Activated CD4-positive, alpha-beta T cell treated with anti-CD3 and anti-CD28 coated beads, Interleukin-2, Interleukin-6, amounts not matched to agents 100 ng/mL and 50 ng/mL, durations not matched to agents 16 hours and 8 hours (primary cell): ENCODE measurements at regions not wholly inside any gene's neighbourhood (a gene's known extent, or its start where the extent isn't known, plus 50 kb on each side); places are given as distances from the start of the nearest gene placed in this dataset.
"Not testable (repeated sequence)": the region's sequence is repeated elsewhere in the genome, so short reads cannot be mapped to it uniquely, and the experiment has no call there.

Experiments used
- DNase-seq: peaks from one replicate; pipeline ENCODE4 v3.0.0-alpha.2; 2020

DNA sequence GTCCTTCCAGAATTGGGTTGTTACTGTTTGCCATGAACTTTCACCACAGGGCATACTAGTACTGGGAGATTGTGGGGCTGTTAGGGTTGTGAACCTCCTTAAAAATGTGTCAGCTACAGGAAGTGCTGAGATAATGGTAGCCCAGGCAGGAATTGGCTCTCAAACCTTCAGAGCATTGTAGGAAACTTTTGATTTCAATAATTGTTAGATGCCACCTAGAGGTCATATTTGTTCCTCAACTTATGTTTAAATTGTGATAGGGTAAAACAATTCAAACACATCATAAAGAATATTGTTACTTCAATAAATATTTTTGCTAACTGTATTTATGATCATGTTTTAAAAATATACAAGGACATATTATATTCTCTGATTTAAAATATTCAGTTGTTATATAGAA lies 594.6 kb downstream of the ADCYAP1 start:
- no peak for DNase-seq

DNA sequence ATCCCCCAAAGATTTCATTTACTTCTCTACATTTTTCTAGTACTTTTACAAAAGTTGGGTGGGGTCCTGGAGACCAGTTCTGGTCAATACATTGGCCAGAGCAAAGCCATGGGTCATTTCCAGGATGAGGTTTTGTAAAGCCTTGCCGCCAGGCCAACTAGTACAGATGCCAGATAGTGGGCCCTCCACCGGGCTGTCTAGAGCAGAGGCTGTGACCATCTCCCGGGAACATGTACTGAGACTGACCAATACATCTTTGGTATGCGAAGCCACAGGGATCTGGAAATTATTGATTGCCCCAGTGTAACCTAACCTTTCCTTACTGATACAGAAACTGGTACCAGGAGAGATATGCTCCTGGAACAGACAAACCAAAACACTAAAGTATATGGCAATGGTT lies 599.2 kb downstream of the ADCYAP1 start:
- no peak for DNase-seq

DNA sequence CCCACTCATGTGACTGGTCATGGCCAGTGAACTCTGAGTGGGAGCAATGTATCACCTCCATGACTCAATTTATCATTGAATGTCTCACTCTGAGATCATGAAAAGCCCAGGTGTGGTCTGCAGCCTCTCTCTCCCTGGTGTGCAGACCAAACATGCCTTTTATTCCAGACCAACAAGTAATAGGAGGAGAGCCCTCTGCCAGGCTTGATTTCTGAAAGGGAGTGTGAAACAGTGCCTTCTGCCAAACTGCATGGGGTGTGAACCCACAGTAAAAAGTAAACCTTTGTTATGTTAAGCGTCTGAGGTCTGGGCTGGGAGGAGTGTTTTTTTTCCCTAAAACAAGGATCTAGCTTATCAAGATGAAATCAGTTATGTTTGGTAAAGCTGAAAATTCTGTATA lies 601.2 kb downstream of the ADCYAP1 start:
- no peak for DNase-seq

DNA sequence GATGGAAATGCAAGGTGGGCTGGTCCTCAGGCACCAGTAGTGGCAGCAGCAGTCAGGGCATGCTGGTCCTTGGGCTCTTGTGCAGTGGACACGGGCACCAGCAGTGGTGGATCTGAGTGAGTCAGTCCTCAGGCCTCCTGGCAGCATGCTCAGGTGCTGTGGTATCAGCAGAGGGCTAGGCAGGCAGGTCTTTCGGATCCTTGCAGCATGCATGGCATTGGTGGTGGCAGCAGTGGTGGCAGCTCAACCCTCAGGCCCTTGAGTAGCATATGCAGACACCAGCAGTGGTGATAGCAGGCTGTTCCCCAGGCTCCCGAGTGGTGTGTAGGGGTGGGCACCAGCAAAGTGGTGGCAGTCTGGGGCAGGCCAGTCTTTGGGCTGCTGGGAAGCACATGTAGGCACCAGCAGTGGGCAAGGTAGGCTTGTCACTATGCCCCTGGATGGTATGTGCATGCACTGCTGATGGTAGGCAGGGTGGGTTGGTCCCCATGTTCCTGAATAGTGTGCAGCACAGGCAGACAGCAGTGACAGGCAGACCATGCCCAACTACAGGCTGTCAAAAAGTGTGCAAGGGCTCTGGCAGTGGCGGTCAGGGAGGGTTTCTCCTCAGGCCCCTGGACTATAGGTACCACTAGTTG lies 606.0 kb downstream of the ADCYAP1 start:
- no peak for DNase-seq

DNA sequence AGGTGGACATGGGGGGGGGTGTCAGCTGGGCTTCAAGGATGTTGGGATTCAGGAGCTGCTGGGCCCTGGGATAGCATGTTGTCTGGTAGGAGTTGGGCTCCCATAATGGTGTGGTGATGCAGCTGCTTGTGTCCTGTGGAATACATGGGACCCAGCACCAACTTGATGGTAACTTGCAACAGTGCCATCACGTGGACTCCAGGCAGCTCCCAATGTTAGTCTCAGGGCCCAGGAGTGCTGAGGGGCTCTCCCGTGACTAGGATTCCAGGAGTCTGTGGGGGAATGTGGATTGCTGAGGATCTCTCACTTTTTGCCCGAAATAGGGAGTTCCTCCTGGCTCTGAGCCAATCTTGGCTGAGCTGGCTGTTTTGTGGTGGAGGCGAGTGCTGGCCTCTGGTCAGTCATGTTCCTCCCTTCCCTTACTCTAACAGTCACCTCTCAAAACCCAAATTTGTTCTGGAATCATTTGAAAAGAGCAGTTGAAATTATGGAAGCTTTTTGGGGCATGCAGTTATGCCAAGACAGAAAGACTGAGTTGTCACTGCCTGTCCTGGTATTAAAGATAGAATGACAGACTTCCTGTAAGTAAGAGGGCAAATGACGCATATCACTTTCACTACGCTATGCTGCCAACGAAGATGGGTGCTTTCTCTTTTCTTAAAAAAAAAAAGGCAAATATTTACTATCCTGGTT lies 607.1 kb downstream of the ADCYAP1 start:
- no peak for DNase-seq

DNA sequence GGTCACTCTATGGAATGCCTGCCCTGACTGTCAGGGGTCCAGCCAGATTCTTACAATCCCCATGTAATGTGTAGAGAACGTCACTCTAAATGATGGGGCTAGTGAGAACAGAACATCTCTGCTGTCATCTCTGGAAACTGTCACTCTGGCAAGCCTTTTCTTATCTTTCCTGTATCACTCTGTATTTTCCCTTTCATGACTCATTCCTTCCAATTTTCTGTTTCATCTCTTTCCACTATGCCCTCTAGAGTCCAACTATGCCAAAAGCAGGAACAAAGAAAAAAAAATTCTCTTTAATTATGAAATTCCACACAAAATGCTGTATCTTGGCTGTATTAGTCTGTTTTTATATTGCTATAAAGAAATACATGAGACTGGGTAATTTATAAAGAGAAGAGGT lies 608.8 kb downstream of the ADCYAP1 start:
- no peak for DNase-seq

DNA sequence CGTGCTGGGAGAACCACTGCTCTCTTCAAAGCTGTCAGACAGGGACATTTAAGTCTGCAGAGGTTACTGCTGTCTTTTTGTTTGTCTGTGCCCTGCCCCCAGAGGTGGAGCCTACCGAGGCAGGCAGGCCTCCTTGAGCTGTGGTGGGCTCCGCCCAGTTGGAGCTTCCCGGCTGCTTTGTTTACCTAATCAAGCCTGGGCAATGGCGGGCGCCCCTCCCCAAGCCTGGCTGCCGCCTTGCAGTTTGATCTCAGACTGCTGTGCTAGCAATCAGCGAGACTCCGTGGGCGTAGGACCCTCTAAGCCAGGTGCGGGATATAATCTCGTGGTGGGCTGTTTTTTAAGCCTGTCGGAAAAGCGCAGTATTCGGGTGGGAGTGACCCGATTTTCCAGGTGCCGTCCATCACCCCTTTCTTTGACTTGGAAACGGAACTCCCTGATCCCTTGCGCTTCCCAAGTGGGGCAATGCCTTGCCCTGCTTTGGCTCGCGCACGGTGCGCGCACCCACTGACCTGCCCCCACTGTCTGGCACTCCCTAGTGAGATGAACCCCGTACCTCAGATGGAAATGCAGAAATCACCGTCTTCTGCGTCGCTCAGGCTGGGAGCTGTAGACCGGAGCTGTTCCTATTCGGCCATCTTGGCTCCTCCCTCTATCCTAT lies 617.0 kb downstream of the ADCYAP1 start:
- DNase-seq = not testable (repeated sequence)

DNA sequence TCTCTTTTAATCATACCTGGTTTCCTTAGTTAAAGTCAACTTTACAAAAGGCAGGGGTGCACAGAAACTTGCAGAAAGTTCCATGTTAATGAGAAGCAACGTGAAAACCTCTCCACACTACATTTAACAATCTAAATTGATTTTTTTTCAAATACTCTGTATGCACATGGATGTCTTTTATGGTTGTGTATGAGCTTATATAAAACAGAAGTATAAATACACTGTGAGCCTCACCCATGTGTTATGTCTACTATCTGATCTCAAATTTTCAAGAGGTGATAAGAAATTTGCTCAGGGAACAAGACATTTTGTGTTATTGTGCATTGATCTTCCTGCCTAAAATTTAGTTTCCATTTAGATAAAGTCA lies 617.6 kb downstream of the ADCYAP1 start:
- DNase-seq = no peak

DNA sequence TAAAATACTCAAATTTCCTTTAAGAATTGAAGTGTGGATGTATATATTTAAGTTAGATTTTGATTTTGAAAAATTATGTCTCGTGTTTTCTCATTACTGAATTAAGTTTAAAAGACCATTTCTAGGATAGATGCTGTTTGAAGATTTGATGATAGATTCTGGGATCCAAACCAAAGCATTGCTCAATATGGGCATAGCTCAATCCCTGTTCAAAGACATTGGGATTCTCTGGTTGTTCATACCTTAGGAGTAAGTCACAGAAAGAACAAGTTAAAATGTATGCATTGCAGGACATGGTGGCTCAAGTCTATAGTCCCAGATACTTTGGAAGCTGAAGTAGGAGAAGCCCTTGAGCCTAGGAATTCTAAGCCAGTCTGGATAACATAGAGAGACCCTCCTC lies 622.3 kb downstream of the ADCYAP1 start:
- no peak for DNase-seq

DNA sequence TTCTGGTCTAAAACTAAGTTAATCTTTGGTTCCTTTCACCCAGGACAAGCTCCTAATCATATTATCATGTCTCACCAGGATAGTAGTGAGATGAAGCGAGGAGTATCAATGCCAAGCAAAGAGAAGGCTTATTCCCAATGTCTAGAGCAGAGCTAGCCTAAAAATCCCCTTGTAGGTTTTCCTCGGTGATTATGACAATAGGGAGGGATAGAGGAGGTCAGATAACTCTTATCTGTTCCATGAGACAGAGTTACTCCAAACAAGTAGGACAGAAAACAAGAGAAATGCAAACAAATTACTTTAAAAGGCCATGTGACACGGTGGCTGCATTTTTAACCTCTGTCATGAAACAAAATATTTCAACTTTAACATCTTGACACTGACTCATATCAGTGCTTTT lies 623.1 kb downstream of the ADCYAP1 start:
- DNase-seq = no peak

DNA sequence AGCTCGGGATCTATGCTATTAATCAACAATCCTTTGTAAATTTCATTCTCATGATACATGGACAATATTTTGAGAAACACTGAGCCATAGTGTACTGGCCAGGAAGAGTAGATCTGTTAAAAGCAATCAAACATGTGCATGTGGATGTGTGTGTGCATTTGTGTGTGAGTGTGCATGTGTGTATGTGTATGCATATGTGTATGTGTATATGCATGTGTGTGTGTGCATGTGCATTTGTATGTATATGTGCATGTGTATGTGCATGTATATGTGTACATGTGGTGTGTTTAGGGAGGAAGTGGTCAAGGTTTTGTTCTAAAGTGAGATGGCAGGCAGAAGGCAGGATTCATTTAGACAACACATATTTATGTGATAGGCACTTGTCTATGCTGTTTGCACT lies 623.8 kb downstream of the ADCYAP1 start:
- DNase-seq = no peak

DNA sequence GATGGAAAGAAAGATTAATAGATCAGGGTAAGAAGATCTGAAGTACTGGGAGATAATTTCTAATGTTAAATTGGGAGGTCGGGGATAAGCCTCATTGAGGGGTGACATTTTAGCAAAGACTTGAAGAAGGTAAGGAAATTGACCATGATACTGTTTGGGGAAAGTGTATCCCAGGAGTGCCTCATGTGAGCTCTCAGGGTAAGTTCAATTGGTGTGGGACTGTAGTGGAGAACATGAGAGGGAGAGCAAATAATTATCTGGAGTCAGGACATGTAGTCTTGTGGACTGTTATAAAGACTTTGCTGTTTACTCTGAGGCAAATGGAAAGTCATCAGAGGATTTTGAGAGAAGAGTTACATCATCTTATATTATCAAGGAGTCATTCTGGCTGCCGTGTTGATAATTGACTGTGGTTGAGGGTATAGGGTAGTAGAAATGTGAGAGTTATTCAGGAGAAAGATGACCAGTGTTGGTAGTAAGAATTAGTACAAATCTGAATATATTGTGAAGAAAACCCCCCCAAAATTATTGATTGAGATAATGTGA lies 624.4 kb downstream of the ADCYAP1 start:
- no peak for DNase-seq

DNA sequence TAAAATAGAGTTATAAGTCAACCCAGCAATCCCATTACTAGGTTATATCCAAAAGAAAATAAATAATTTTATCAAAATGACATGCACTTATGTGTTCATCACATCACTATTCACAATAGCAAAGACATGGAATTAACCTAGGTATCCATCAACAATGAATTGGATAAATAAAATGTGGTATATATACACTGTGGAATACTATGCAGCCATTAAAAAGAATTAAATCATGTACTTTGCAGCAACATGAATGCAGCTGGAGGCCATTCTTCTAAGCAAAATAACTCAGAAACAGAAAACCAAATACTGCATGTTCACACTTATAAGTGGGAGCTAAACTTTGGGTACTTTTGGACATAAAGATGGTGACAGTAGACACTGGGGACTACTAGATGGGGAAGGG lies 626.0 kb downstream of the ADCYAP1 start:
- DNase-seq = no peak

DNA sequence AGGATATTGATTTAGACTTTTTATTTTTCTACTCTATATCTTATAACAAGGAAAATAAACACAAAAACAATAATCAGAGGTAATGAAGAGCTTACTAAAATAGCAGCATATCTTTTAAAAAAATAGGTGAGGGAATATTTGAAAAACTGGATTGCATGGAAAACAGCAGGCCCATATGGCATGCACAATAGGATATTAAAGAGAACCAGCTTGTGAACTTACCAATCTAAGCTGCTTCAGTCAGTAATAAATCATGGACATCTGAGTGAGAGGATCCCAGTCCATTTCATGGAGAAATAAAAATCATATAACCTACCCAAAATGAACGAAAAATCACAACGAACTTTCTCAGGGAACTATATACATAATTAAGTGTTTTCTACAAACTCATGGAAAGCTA lies 634.6 kb downstream of the ADCYAP1 start:
- no peak for DNase-seq

DNA sequence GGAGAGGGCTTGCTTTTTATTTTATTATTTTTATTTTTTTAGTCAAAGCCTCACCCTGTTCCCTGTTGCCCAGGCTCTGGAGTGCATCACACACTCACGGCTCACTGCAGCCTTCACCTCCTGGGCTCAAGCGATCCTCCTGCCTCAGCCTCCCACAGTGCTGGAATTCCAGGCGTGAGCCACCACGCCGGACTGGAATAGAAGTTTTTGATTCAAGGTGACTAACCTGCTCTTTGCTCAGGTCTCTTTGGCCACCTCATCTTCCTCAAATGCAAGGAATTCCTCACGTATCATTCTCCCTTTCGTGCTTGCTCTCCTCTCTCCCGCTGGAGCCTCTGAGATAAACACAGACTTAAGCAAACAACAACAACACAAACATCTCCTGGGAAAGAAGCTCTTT lies 636.8 kb downstream of the ADCYAP1 start:
- DNase-seq = no peak

DNA sequence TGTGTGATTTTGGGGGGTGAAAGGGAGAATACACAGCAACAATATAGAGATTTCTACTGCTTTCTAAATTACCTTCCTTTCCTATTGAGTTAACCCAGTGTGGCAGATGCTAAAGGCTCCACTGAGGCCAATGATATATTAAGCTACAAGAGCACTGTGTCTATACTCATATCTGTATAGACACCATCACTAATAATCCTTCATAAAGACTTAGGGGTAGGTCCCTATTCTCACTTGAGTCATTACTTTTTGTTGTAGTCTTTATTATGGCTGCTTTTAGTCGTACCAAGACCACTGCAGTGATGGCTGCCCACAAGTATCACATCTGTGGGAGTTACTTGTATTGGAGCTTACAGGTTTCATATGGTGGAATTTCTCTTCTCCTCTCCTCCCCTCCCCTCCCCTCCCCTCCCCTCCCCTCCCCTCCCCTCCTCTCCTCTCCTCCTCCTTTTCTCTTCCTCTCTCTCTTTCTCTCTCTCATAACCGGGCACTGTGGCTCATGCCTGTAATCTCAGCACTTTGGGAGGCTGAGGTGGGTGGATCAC lies 637.6 kb downstream of the ADCYAP1 start:
- no peak for DNase-seq

DNA sequence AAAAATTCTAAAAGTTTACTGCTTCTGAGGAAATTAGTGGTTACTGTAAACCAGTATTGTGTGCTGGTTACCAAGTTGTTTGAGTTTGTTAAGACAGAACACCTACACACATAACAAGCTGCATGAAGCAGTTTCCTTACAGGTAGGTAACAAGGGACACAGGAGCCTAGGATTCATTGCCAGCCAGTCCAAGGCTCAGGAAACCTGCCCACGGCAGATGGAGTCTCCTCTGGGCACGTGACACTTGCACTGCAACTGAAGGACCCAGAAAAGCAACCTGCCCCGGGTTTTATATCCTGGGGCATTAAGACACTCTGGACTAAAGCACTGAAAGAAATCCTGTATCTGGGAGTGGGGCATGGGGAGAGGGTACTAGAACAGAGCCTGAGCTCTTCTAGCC lies 639.3 kb downstream of the ADCYAP1 start:
- no peak for DNase-seq

DNA sequence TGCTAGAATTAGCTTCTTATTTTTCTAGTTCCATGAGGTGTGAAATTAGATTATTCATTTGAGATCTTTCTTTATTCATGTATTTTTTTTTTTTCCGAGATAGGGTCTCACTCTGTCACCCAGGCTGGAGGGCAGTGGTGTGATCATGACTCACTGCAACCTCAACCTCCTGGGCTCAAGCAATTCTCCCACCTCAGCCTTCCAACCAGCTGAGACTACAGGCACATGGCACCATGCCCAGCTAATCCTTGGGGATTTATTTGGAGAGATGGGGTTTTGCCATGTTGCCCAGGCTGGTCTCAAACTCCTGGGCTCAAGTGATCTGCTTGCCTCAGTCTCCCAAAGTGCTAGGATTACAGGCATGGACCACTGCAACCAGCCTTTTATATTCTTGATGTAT lies 653.0 kb downstream of the ADCYAP1 start:
- DNase-seq = not testable (repeated sequence)

DNA sequence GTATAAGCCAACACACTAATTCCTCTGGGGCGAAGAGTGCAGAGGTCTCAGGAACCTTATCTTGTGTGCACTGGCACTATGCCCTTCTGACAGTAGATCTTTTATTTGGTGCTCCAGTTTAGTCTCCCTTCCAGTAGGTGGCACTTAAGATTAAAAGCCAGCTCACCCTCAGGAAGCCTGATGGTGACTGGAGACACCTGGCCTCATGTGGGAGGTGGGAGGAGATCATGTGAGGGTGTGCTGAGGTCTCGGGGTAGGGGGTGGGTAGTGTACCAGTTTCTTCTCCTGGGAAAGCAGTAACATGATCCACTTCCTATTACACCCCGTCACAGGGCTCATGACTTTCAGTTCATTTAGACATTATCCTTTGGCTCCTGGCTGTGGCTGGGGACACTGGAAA lies 654.9 kb downstream of the ADCYAP1 start:
- no peak for DNase-seq

DNA sequence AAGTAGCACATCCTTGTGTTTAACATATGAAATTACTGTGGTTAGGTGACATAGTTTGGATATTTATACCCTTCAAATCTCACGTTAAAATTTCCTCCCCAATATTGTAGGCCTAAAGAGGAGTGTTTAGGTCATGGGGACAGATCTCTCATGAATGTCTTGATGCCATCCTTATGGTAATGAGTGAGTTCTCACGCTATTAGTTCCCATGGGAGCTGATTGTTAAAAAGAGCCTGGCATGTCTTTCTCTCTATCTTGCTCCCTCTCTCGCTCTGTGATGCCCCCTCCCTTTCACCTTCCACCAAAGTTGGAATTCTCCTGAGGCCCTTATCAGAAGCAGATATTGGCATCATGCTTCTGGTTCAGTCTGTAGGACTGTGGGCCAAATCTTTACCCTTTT lies 660.1 kb downstream of the ADCYAP1 start:
- DNase-seq = no peak

DNA sequence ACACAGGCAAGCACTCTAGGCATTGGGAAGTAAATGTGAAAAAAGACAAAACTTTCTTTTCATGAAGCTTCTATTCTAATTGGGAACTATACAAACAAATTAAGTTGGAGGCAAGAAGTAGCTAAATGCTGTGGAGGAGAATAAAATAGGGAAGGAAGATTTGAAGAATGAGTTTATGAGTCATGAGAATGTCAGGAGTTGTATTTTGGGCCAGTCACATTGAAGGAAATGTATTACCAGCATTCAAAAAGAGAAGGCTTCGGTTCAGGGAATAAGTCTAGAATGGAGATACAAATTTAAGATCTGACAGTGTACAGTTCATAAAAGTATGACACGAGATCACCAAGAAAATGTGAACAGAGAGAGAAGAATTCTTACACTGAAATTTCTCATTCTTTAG lies 666.5 kb downstream of the ADCYAP1 start:
- no peak for DNase-seq

DNA sequence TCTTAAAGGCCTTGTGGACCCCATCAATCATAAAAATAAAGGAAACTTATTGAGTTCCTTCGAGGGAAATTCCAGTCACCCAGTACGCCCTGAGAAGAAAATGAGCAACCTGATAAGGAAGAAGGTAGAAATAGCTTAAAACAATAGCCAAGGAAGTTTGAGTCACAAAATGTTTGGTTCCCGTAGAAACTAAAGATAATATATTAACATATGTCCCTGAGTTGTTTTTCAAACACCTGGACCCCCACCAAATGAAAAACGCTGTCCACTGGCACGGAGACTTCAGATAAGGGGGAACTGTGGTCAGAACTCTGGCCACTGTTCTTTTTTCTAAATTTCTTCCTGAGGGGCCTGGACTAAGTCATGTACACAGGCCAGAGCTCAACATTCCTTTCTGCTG lies 669.1 kb downstream of the ADCYAP1 start:
- DNase-seq = no peak

DNA sequence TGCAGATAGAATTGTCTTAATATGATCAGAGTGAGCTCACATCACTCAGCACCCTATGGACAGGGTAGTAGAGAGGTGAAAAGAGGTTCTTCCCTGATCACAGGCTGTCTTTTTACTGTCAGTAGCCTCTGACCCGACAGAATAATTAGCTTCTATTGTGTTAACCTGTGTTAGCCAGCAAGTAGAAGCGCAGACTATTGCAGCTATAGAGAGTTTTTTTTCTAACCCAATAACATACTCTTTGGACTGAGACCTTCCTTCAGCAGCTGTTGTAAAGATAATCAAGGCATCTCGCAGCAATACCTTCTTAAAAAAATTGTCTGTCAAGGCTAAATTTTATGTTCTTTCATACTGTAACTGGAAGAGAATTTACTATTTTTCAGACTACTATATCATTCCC lies 670.4 kb downstream of the ADCYAP1 start:
- no peak for DNase-seq

DNA sequence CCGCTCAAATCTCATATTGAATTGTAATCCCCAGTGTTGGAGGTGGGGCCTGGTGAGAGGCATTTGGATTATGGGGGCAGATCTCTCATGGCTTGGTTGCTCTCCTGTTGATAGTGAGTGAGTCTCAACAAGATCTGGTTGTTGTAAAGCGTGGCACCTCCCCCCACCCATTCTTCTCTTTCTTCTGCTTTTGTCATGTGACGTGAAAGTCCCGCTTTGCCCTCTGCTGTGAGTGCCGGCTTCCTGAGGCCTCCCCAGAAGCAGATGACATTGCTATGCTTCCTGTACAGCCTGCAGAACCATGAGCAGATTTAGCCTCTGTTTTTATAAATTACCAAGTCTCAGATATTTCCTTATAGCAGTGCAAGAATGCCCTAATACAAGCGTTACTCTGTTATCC lies 673.8 kb downstream of the ADCYAP1 start:
- DNase-seq = no peak
